Bronchial epithelial cell (primary cell): ENCODE measurements at regions not wholly inside any gene's neighbourhood (a gene's known extent, or its start where the extent isn't known, plus 50 kb on each side); places are given as distances from the start of the nearest gene placed in this dataset.
A peak's percentile ranks its signal among the peaks of the same experiment; 100 is the strongest.

Experiments
- DNase-seq: peaks from one replicate; pipeline ENCODE4 v3.0.0-alpha.2; 2010; ENCODE audit warnings: low read depth
- FAIRE-seq: peaks from 2 replicates; lab custom pipeline; 2011; peaks lifted over from hg19 to GRCh38; lab: Jason Lieb, UNC
- H3K27me3 ChIP-seq: 2 replicates; pipeline ENCODE4 v1.5.1; 2011; ENCODE audit warnings: low read length; ENCODE audit not compliant: control insufficient read depth, insufficient read depth
- H3K36me3 ChIP-seq: 2 replicates; pipeline ENCODE4 v1.5.1; 2011; ENCODE audit warnings: low read length; ENCODE audit not compliant: control insufficient read depth, insufficient read depth
- H3K4me3 ChIP-seq: 2 replicates; pipeline ENCODE4 v1.5.1; 2011; ENCODE audit warnings: mild to moderate bottlenecking, low read depth, low read length, control low read depth
- CTCF ChIP-seq: IDR thresholded peaks from 2 replicates; pipeline ENCODE4 v1.5.1; 2011; ENCODE audit warnings: mild to moderate bottlenecking, moderate library complexity, low read length, control low read depth, inconsistent platforms; ENCODE audit not compliant: insufficient read depth, severe bottlenecking

DNA sequence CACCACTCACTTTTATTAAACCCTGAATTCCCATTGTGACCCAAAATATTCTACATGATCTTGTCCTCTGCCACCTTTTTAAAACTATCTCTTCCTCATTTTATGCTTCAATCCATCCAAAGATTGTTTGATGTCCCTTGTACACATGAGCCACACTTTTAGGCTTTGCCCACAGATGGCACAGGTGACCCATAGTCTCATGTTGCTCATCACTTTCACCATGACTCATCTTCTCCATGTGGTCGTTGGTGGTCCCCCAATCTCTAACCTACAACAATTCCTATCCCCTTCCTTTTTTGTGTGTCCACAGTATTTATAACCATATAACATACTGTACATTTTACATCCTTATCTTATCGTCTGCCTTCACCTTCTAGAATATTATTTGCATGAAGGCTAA lies 271.5 kb upstream of the ZWINT start:
- no peak for TF ChIP-seq CTCF
- Histone ChIP-seq H3K4me3 (no peak overlapping the region), H3K27me3 (no peaks in the 10 kb centered on the region), H3K36me3 (no peaks in the 10 kb centered on the region)
- DNase-seq (no peak), FAIRE-seq (no peak)

- TF ChIP-seq CTCF: no peak
- H3K4me3 ChIP-seq: no peak overlapping the region
- FAIRE-seq: no peak
Observed at GRCh38 chr10:56624082-56624481, 263.0 kb upstream of the ZWINT start.

DNA sequence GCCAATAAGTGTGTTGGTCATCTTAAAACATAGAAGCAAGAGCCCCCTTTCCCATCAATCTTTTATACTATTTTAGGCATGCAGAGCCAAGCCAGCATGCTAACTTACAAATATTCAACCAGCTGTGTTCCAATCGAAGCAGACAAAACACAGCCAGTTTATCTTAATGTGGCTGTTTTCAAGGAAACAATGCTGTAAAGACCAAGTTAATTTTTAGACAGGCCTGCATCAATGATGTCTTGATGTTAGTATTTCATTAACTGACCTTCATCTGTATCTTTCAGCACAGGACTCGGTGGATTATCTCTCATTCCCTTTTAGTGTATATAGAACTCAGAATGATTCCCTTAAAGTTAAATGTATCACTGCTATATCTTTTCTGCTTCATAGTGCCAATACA lies 262.0 kb upstream of the ZWINT start:
- no peaks in the 10 kb centered on the region for H3K36me3 ChIP-seq
- H3K27me3 ChIP-seq: no peaks in the 10 kb centered on the region
- FAIRE-seq (no peak), DNase-seq (no peak)
- H3K4me3 ChIP-seq: no peak overlapping the region
- TF ChIP-seq CTCF: no peak

More at GRCh38 chr10:56624082-56624481, 263.0 kb upstream of the ZWINT start:
- no peaks in the 10 kb centered on the region for H3K36me3 ChIP-seq
- DNase-seq: no peak
- H3K27me3 ChIP-seq: no peaks in the 10 kb centered on the region

- no peak for FAIRE-seq
Observed at GRCh38 chr10:56622335-56622973, 261.4 kb upstream of the ZWINT start.

GRCh38 chr10:56606202-56606601 lies 245.1 kb upstream of the ZWINT start:
- FAIRE-seq: no peak
- no peak for TF ChIP-seq CTCF
- no peak overlapping the region for H3K4me3 ChIP-seq
- H3K36me3 ChIP-seq: no peaks in the 10 kb centered on the region
- H3K27me3 ChIP-seq: no peaks in the 10 kb centered on the region
- peak; percentile 20 for DNase-seq

More at GRCh38 chr10:56622335-56622973, 261.4 kb upstream of the ZWINT start:
- no peaks in the 10 kb centered on the region for H3K27me3 ChIP-seq
- H3K36me3 ChIP-seq: no peaks in the 10 kb centered on the region
- DNase-seq: no peak
- no peak for TF ChIP-seq CTCF
- H3K4me3 ChIP-seq: no peak overlapping the region

- no peak for FAIRE-seq
Observed at GRCh38 chr10:56605051-56605450, 244.0 kb upstream of the ZWINT start.

More at GRCh38 chr10:56605051-56605450, 244.0 kb upstream of the ZWINT start:
- TF ChIP-seq CTCF: no peak
- Histone ChIP-seq H3K27me3 (no peaks in the 10 kb centered on the region), H3K4me3 (no peak overlapping the region), H3K36me3 (no peaks in the 10 kb centered on the region)
- DNase-seq: no peak
